HEK293T (cell line): ENCODE measurements at regions not wholly inside any gene's neighbourhood (a gene's known extent, or its start where the extent isn't known, plus 50 kb on each side); places are given as distances from the start of the nearest gene placed in this dataset.

Experiments
- BHLHE40 ChIP-seq: fragments of 450-650 bp; IDR thresholded peaks from 2 replicates; pipeline ENCODE4 v1.6.1; 2016; ENCODE audit warnings: mild to moderate bottlenecking, moderate library complexity, borderline replicate concordance
- ELF4 ChIP-seq: fragments of 450-650 bp; IDR thresholded peaks from 2 replicates; pipeline ENCODE4 v1.6.1; 2017; ENCODE audit warnings: antibody characterized with exemption
- FOXA1 ChIP-seq: fragments of 450-650 bp; IDR thresholded peaks from 2 replicates; pipeline ENCODE4 v1.6.1; 2016; ENCODE audit warnings: mild to moderate bottlenecking
- FOXK2 ChIP-seq: fragments of 450-650 bp; IDR thresholded peaks from 2 replicates; pipeline ENCODE4 v1.6.1; 2016; ENCODE audit warnings: mild to moderate bottlenecking
- SP1 ChIP-seq: fragments of 450-650 bp; IDR thresholded peaks from 2 replicates; pipeline ENCODE4 v1.6.1; 2017

GRCh38 chr4:36722986-36723385 lies 441.6 kb downstream of the DTHD1 start:
- TF ChIP-seq SP1 (no peak), FOXA1 (no peak), ELF4 (no peak), BHLHE40 (no peak), FOXK2 (no peak)
